GM12892 (cell line): ENCODE measurements at regions not wholly inside any gene's neighbourhood (a gene's known extent, or its start where the extent isn't known, plus 50 kb on each side); places are given as distances from the start of the nearest gene placed in this dataset.
"Not testable (repeated sequence)": the region's sequence is repeated elsewhere in the genome, so short reads cannot be mapped to it uniquely, and the experiment has no call there.

Experiments
- DNase-seq: peaks from one replicate; pipeline ENCODE4 v3.0.0; 2011; ENCODE audit not compliant: insufficient read length
- FAIRE-seq: peaks from 2 replicates; lab custom pipeline; 2011; peaks lifted over from hg19 to GRCh38; lab: Jason Lieb, UNC
- POLR2A ChIP-seq: IDR thresholded peaks from 2 replicates; pipeline ENCODE4 v1.6.1; 2011; ENCODE audit warnings: low read depth, low read length, control low read depth
- POLR2AphosphoS5 ChIP-seq: IDR thresholded peaks from 2 replicates; pipeline ENCODE4 v1.6.1; 2011; ENCODE audit warnings: low read depth, low read length, control low read depth
- TAF1 ChIP-seq: IDR thresholded peaks from 2 replicates; pipeline ENCODE4 v1.6.1; 2011; ENCODE audit warnings: low read depth, mild to moderate bottlenecking, control low read depth, low read length, borderline replicate concordance

- no peak for TF ChIP-seq POLR2AphosphoS5
- TF ChIP-seq TAF1: no peak
- TF ChIP-seq POLR2A: no peak
- no peak for FAIRE-seq
- no peak for DNase-seq
These were observed 138.4 kb downstream of the MOBP start for GRCh38 chr3:39605837-39606236.

DNA sequence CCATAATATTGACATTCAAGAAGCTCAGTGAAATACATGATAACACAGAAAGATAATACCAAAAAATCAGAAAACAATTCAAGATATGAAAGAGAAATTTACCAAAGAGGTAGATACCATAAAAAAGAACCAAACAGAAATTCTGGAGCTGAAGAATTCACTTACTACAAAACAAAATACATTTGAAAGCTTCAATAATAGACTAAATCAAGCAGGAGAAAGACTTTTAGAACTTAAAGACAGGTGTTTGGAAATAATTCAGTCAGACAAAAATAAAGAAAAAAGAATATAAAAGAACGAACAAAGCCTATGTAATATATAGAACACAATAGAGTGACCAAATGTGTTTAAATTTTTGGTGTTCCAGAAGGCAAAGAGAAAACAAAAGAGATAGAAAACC lies 158.7 kb downstream of the MOBP start:
- no peak for DNase-seq
- no peak for FAIRE-seq
- TF ChIP-seq POLR2AphosphoS5 (no peak), TAF1 (no peak), POLR2A (no peak)

GRCh38 chr3:39631136-39631535 lies 163.7 kb downstream of the MOBP start:
- FAIRE-seq (no peak), DNase-seq (no peak)
- TF ChIP-seq POLR2A: no peak
- TF ChIP-seq TAF1: no peak
- no peak for TF ChIP-seq POLR2AphosphoS5

DNA sequence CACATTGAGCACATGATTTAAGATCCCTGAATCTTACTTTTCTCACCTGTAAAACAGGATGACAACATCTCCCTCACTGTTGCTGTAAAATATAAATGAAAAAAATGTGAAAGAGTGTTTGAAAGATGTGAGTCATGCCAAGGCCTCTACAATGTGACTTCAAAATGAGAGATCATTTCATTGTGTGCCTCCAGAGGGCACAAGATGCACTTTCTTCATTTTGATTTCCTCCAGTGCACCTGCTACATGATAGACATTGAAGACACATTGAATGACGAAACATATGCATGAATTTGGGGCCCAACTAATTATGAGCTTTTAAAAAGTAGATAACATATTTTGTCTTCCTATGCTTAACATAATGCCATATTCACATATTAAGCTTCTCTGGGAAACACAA lies 170.3 kb downstream of the MOBP start:
- DNase-seq (no peak), FAIRE-seq (peak; percentile 14)
- no peak for TF ChIP-seq TAF1
- TF ChIP-seq POLR2AphosphoS5: no peak
- no peak for TF ChIP-seq POLR2A

DNA sequence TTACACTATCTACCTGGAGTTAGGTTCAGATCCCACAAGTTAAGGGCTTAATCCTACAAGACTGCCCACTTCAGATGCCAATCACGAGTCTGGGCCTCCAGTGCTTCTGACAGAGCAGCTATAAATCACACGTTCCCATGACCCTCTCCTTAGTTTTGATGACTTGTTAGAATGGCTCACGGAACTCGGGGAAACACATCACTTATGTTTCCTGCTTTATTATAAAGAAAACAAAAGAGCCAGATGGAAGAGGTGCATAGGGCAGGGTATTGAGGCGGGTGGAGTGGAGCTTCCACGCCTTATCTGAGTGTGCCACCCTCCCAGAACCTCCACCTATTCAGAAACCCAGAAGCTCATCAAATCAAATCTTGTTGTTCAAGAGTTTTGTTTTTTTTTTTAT lies 170.8 kb downstream of the MOBP start:
- DNase-seq (no peak), FAIRE-seq (no peak)
- no peak for TF ChIP-seq POLR2A
- no peak for TF ChIP-seq TAF1
- no peak for TF ChIP-seq POLR2AphosphoS5

DNA sequence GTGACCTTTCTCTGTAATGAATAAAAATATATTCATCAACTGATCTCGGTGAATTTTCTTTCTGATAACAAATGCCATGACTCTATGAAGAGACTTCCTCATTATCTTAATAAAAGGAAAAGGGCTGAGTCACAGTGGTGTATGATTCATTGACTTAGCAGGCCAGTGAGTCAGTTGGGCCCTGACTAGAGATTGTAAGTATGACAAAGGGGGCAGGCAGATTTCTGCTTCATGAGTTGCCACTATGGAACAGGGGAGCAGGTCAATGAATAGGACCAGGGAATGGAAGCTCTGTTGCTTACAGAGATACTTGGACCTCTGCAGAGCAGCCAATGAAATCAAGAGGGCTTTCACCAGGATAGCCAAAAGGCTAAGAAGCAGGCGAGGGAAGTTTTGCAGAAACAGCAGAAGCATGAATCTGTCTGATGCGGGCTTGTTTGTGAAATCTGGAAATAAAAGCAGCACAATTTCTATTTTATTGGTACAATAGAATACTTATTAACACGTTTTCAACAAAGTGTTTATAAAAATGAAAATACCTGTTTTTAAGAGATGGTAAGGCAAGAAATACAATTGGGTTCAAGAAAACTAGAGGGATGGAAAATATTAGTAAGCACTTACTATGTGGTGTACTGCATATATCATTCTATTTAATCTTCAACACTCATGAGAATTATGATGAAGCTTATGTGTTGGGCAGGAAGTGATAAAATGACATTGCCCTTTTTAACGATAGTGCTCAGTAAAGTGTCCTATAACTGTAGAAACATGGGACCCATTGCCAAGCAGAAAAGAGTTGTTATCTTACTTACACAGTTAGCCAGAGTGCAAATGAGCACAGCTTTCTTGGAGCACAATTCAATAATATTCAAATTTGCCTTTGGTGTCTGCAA lies 169.8 kb upstream of the MYRIP start:
- no peak for FAIRE-seq
- TF ChIP-seq POLR2AphosphoS5 (no peak), TAF1 (no peak), POLR2A (no peak)
- no peak for DNase-seq

GRCh38 chr3:39641274-39641673 lies 168.1 kb upstream of the MYRIP start:
- no peak for TF ChIP-seq TAF1
- no peak for TF ChIP-seq POLR2A
- no peak for TF ChIP-seq POLR2AphosphoS5
- DNase-seq (no peak), FAIRE-seq (no peak)

- TF ChIP-seq TAF1: no peak
- DNase-seq (no peak), FAIRE-seq (no peak)
These were observed 165.2 kb upstream of the MYRIP start for GRCh38 chr3:39644176-39644575.

- not testable (repeated sequence) for DNase-seq, FAIRE-seq
These were observed 158.2 kb upstream of the MYRIP start for GRCh38 chr3:39651256-39651655.

DNA sequence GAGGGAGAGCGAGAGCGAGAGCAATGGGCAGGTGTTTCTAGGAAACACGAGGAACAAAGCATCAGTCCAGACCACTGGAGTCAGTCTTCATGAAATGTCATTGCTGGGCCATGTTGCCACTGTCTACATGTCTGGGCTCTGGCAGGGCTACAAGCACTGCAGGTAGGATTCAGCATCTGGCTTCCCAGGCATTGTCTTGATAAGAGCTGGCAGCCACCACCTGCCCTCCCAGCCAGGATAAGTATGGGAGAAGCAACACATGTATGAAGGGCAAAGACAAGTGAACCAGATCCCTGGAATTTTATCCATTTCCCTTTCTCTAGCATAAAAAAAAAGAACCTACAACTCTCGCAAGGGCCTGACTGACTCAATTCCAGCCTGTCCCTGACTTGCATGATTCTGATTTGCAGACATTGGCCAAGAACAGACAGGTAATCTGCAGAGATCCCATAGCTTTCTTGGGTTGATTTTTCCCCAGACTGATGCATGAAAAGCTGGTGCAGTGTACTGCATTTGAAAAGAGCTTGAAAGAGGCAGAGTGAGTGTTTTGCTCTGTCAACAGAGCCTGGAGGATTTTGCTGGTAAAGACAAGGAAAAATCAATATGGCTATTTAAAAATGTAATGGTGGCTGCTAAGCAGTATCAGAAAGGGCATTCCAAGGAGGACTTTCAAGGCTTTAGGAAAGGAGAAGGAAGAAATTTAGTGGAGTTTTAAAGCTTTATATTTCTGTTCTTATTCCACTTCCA lies 157.2 kb upstream of the MYRIP start:
- FAIRE-seq (no peak), DNase-seq (no peak)
- no peak for TF ChIP-seq POLR2AphosphoS5
- TF ChIP-seq TAF1: no peak
- no peak for TF ChIP-seq POLR2A

- DNase-seq, FAIRE-seq: not testable (repeated sequence)
These were observed 153.7 kb upstream of the MYRIP start for GRCh38 chr3:39655718-39656117.

DNA sequence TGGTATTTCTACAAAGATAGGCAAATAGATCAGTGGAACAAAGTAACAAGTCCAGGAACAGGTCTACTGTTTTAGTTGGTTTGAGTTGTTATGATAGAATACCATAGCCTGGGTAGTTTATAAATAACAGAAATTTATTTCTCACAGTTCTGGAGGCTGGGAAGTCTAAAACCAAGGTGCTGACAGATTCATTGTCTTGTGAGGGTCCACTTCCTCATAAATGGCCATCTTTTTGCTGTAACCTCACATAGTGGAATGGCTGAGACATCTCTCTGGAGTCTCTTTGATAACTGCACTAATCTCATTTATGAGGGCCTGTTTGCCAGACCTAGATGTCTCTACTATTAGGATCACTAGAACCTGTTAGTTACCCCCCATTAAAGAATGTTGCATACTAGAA lies 152.3 kb upstream of the MYRIP start:
- no peak for DNase-seq
- FAIRE-seq: no peak
- TF ChIP-seq POLR2AphosphoS5: no peak
- no peak for TF ChIP-seq TAF1
- TF ChIP-seq POLR2A: no peak

GRCh38 chr3:39657775-39658174 lies 151.6 kb upstream of the MYRIP start:
- DNase-seq (no peak), FAIRE-seq (no peak)
- TF ChIP-seq POLR2A (no peak), POLR2AphosphoS5 (no peak), TAF1 (no peak)

- TF ChIP-seq POLR2A (no peak), TAF1 (no peak), POLR2AphosphoS5 (no peak)
- FAIRE-seq (no peak), DNase-seq (no peak)
These were observed 144.5 kb upstream of the MYRIP start for GRCh38 chr3:39664931-39665330.
